H54 (cell line): ENCODE measurements at regions not wholly inside any gene's neighbourhood (a gene's known extent, or its start where the extent isn't known, plus 50 kb on each side); places are given as distances from the start of the nearest gene placed in this dataset.
"Not testable (repeated sequence)": the region's sequence is repeated elsewhere in the genome, so short reads cannot be mapped to it uniquely, and the experiment has no call there.

Experiments used
- DNase-seq: peaks from one replicate; pipeline ENCODE4 v3.0.0; 2011; ENCODE audit warnings: low spot score, mixed read lengths; ENCODE audit not compliant: insufficient read length
- FAIRE-seq: peaks from 3 replicates; lab custom pipeline; 2011; peaks lifted over from hg19 to GRCh38; lab: Jason Lieb, UNC
- POLR2A ChIP-seq: IDR thresholded peaks from 2 replicates; pipeline ENCODE4 v1.6.1; 2011; ENCODE audit warnings: low read depth, mild to moderate bottlenecking, low read length

DNA sequence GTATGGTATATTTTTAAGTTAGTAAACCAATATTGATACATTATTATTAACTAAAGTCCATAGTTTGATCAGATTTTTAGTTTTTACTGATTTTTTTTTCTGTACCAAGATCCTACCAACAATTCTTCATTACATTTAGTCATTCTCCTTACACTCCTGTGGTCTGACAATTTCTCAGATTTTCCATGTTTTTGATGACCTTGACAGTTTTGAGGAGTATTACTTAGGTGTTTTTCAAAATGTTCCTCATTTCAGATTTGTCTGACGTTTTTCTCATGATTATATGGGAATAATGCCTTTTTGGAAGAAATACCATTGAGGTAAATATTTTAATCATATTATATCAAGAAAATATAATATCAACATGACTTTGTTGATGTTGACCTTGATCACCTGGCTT, 423.8 kb downstream of the PPP4R3C start:
- FAIRE-seq (no peak), DNase-seq (no peak)
- TF ChIP-seq POLR2A = no peak

- no peak for TF ChIP-seq POLR2A
- DNase-seq = no peak
- FAIRE-seq = no peak
These were observed 454.7 kb downstream of the PPP4R3C start for GRCh38 chrX:27008486-27008885.

GRCh38 chrX:26999634-27000033, 463.5 kb downstream of the PPP4R3C start:
- no peak for DNase-seq
- no peak for TF ChIP-seq POLR2A
- FAIRE-seq = no peak

GRCh38 chrX:26958261-26958660, 504.9 kb downstream of the PPP4R3C start:
- DNase-seq (no peak), FAIRE-seq (no peak)
- no peak for TF ChIP-seq POLR2A

GRCh38 chrX:26954029-26954428, 509.1 kb downstream of the PPP4R3C start:
- FAIRE-seq (no peak), DNase-seq (no peak)
- no peak for TF ChIP-seq POLR2A

DNA sequence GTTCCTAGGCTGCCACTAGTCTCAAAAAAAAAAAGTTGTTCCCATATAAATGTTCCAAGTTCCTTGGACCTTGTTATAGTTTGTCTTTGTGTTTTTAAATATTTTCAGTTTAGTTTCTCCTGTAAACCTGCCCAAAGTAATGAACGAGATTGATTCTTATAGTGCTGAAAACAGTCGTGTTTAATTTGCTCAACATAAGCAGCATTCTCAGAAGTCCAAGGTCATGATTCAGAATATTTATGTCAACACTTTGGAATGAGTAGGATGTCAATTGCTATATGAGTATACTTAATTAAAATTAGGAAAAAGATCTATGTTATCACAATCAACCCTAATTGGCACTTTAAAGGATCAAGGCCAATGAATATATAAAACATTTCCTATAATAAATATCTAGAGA, 510.9 kb downstream of the PPP4R3C start:
- TF ChIP-seq POLR2A = no peak
- FAIRE-seq (no peak), DNase-seq (no peak)

GRCh38 chrX:26927419-26927818, 535.7 kb downstream of the PPP4R3C start:
- FAIRE-seq (no peak), DNase-seq (no peak)
- no peak for TF ChIP-seq POLR2A

DNA sequence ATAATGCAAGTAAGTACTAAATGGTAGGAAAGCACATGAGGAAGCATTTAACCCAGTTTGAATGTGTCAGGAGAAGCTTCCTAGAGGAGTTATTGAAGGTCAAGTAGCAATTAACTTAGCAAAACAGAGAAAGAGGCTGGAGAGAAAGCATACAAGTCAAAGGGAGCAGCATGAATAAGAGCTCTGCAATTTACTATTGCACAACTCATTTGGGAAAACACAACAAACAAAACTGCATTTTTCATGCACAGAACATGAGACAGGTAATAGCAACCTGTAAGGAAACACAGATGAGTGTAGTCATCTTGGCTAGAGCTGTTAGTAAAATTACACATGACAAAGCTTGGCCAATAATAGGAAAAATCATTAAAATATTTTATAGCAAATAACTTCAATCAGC, 538.1 kb downstream of the PPP4R3C start:
- FAIRE-seq (no peak), DNase-seq (no peak)
- TF ChIP-seq POLR2A = no peak

DNA sequence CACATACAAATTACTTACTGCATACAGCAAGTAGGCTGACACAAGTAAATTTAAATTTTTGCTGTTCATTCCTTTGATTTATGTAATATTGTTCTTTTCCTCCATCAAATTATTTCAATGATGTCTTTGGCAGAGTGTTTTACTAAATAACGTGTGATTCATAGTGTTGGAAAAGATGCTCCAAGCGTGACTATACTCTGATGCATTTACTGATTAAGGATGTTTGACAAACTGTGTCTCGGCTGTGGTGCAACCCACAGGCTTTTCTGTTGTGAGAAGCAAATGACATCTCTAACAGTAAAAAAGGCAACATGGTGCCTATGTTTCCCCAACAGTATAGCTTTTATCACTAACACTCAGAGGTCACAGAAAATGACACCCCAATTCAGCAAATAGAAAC, 540.9 kb downstream of the PPP4R3C start:
- FAIRE-seq (no peak), DNase-seq (no peak)
- no peak for TF ChIP-seq POLR2A

- DNase-seq (no peak), FAIRE-seq (no peak)
- TF ChIP-seq POLR2A = no peak
These were observed 544.5 kb downstream of the PPP4R3C start for GRCh38 chrX:26918631-26919030.

- TF ChIP-seq POLR2A = no peak
- no peak for FAIRE-seq
- DNase-seq = no peak
These were observed 546.1 kb downstream of the PPP4R3C start for GRCh38 chrX:26916991-26917390.

DNA sequence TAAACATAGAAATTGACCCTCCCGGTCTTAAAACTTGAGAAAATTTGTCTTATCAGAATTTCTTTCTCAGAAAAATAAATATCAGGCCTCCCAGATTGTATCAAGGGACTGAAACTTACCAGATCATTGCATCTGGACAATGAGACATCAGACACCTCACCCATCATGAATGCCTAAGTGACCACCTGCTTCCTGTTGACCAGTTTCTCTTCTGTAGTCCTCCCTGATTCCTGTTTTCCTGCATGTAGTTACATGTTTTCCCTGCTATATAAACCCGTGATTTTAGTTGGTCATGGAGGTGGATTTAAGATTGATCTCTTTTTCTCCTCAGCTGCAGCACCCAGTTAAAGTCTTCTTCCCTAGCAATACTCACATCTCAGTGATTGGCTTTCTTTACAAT, 548.1 kb downstream of the PPP4R3C start:
- FAIRE-seq (no peak), DNase-seq (no peak)
- TF ChIP-seq POLR2A = no peak

DNA sequence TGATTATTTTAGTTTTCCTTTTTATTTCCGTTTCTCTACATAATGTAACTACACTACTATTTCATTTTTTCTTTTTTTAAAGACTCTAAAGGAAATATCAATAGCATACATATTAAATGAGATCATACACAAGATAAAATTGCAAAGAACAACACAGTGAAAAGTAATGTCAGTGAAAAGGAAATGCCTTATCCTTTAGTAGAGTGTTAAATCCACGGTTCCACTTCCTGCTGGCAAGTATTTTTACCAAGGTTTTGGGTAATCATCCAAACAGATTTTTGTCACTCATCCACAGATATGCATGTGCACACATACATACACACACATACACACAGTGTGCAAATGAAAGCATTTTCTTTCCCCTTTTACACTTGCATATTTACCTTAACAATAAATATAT, 548.9 kb downstream of the PPP4R3C start:
- no peak for FAIRE-seq
- DNase-seq = no peak

GRCh38 chrX:26911785-26912184, 551.4 kb downstream of the PPP4R3C start:
- not testable (repeated sequence) for FAIRE-seq, DNase-seq

More for the DNA sequence above, 548.9 kb downstream of the PPP4R3C start:
- TF ChIP-seq POLR2A = no peak

DNA sequence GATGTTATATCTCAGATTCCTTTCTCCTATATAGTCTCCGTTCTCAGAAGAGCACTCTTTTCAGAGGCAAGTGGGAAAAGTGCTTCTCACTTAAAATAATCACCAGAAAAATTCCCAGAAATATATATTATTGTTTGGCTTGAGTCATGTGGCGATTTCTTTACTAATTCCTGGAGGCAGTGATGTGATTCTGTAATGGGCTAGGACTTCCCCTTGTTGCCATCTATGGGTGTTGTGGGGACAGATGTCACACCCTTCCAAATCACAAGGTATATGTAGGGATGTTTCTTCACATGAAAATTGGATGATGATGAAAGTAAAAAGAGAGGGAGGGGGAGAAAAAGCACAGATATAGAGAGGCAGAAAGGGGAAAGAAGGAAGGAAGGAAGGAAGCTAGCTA, 553.4 kb downstream of the PPP4R3C start:
- FAIRE-seq (no peak), DNase-seq (no peak)
- no peak for TF ChIP-seq POLR2A

DNA sequence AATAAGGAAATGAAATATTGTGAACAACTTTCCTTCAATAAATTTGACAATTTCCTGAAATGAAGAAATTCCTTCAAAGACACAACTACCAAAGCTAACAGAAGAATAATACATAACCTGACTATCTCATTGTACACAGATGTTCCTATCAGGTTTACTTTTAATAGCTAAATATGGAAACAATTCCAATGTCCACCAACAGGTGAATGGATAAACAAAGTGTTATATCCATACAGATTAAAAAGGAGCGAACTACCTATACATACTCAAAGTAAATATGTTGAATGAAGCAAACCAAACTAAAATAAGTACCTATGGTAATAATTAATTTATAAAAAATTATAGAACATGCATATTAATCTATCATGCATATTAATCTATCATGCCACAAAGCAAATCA, 554.9 kb downstream of the PPP4R3C start:
- FAIRE-seq = no peak
- no peak for DNase-seq
- no peak for TF ChIP-seq POLR2A
